IMR-90 (cell line): ENCODE measurements at regions not wholly inside any gene's neighbourhood (a gene's known extent, or its start where the extent isn't known, plus 50 kb on each side); places are given as distances from the start of the nearest gene placed in this dataset.

Experiments used
- ATAC-seq: fragments of 200-7000 bp; cut with Tn5 transposase; 2 replicates; pipeline ENCODE4 v1.9.1; 2020; ENCODE audit warnings: low read depth, mild to moderate bottlenecking, moderate library complexity
- BruUV-seq: library from RNA; stranded (reverse); fragments of 400-500 nt; replicated peaks from 2 replicates; lab custom pipeline; 2021; lab: Mats Ljungman, UMichigan
- CTCF ChIA-PET: fragments of 300-600 bp; formaldehyde crosslinking; extraction: SDS; loops from one replicate; lab custom pipeline; 2021; ENCODE audit warnings: antibody characterized with exemption; lab: Yijun Ruan, JAX
- POLR2A ChIA-PET: fragments of 300-600 bp; sonication (Branson Sonifier 250); formaldehyde crosslinking; loops from one replicate; lab custom pipeline; 2022; ENCODE audit warnings: antibody characterized with exemption; ENCODE audit not compliant: unreplicated experiment; lab: Charles Lee
- DNase-seq: peaks from one replicate; pipeline ENCODE4 v3.0.0; 2013
- H2AFZ ChIP-seq: replicated peaks from 2 replicates; pipeline ENCODE3; 2013; ENCODE audit warnings: low read length, mild to moderate bottlenecking; ENCODE audit not compliant: poor library complexity
- H2AK5ac ChIP-seq: 2 replicates; pipeline ENCODE4 v1.6.1; 2013; ENCODE audit warnings: low read depth, low read length, inconsistent platforms
- H2AK9ac ChIP-seq: replicated peaks from 2 replicates; pipeline ENCODE3; 2013; ENCODE audit warnings: mild to moderate bottlenecking, low read depth, low read length, moderate library complexity; ENCODE audit not compliant: poor library complexity
- H2BK120ac ChIP-seq: 2 replicates; pipeline ENCODE4 v1.6.1; 2013; ENCODE audit warnings: low read depth, low read length, inconsistent platforms
- H2BK15ac ChIP-seq: 3 replicates; pipeline ENCODE4 v1.6.1; 2013; ENCODE audit warnings: low read depth, low read length, inconsistent platforms
- H2BK20ac ChIP-seq: 2 replicates; pipeline ENCODE4 v1.6.1; 2013; ENCODE audit warnings: low read depth, mild to moderate bottlenecking, inconsistent platforms, low read length, moderate library complexity
- H2BK5ac ChIP-seq: 2 replicates; pipeline ENCODE4 v1.6.1; 2013; ENCODE audit warnings: mild to moderate bottlenecking, low read depth, low read length, inconsistent platforms; ENCODE audit not compliant: poor library complexity, severe bottlenecking
- H3K14ac ChIP-seq: replicated peaks from 2 replicates; pipeline ENCODE4 v1.6.1; 2013; ENCODE audit warnings: low read depth, low read length, inconsistent platforms
- H3K18ac ChIP-seq: 2 replicates; pipeline ENCODE4 v1.6.1; 2013; ENCODE audit warnings: low read depth, low read length, control low read depth
- H3K23ac ChIP-seq: 2 replicates; pipeline ENCODE4 v1.6.1; 2013; ENCODE audit warnings: low read depth, low read length, inconsistent platforms
- H3K27ac ChIP-seq: 2 replicates; pipeline ENCODE4 v1.5.1; 2013; ENCODE audit warnings: mild to moderate bottlenecking, control low read depth, low read length; ENCODE audit not compliant: insufficient read depth
- H3K27me3 ChIP-seq: 2 replicates; pipeline ENCODE4 v1.6.1; 2013; ENCODE audit warnings: low read length; ENCODE audit not compliant: control insufficient read depth, insufficient read depth
- H3K36me3 ChIP-seq: 2 replicates; pipeline ENCODE4 v1.6.1; 2013; ENCODE audit warnings: low read length, mixed read lengths; ENCODE audit not compliant: control insufficient read depth, insufficient read depth
- H3K4ac ChIP-seq: 2 replicates; pipeline ENCODE4 v1.6.1; 2013; ENCODE audit warnings: low read depth, low read length, inconsistent platforms
- H3K4me1 ChIP-seq: 2 replicates; pipeline ENCODE4 v1.6.1; 2013; ENCODE audit warnings: low read length, mixed read lengths; ENCODE audit not compliant: control insufficient read depth, insufficient read depth
- H3K4me2 ChIP-seq: 2 replicates; pipeline ENCODE4 v1.6.1; 2013; ENCODE audit warnings: low read depth, mild to moderate bottlenecking, control low read depth, low read length, moderate library complexity
- H3K4me3 ChIP-seq: 2 replicates; pipeline ENCODE4 v1.5.1; 2013; ENCODE audit warnings: low read depth, mild to moderate bottlenecking, control low read depth, low read length, moderate library complexity; ENCODE audit not compliant: insufficient read depth
- H3K56ac ChIP-seq: 2 replicates; pipeline ENCODE4 v1.6.1; 2013; ENCODE audit warnings: low read length, inconsistent platforms; ENCODE audit not compliant: insufficient read depth; ENCODE audit errors: extremely low read depth
- H3K79me1 ChIP-seq, 2 experiments: 2 replicates each; pipeline ENCODE4 v1.6.1; 2013; ENCODE audit warnings: low read length in 2 of 2, inconsistent platforms in 1 of 2, low read depth in 1 of 2
- H3K9ac ChIP-seq: 2 replicates; pipeline ENCODE4 v1.6.1; 2013; ENCODE audit warnings: low read depth, low read length, control low read depth
- H3K9me1 ChIP-seq: 2 replicates; pipeline ENCODE4 v1.6.1; 2013; ENCODE audit warnings: low read length, inconsistent platforms; ENCODE audit not compliant: insufficient read depth
- H3K9me3 ChIP-seq: 2 replicates; pipeline ENCODE4 v1.6.1; 2013; ENCODE audit warnings: low read length; ENCODE audit not compliant: control insufficient read depth, insufficient read depth
- H4K20me1 ChIP-seq: 2 replicates; pipeline ENCODE4 v1.6.1; 2013; ENCODE audit warnings: low read length, inconsistent platforms; ENCODE audit not compliant: insufficient read depth
- H4K5ac ChIP-seq: 2 replicates; pipeline ENCODE4 v1.6.1; 2013; ENCODE audit warnings: mild to moderate bottlenecking, low read depth, low read length, control low read depth
- H4K8ac ChIP-seq, 2 experiments: 2 replicates each; pipeline ENCODE4 v1.6.1; 2013; ENCODE audit warnings: low read depth in 2 of 2, low read length in 2 of 2, control low read depth in 1 of 2, inconsistent platforms in 1 of 2
- H4K91ac ChIP-seq: 2 replicates; pipeline ENCODE4 v1.6.1; 2013; ENCODE audit warnings: low read depth, low read length, inconsistent platforms; ENCODE audit not compliant: insufficient read depth
- MAFK ChIP-seq: IDR thresholded peaks from 2 replicates; pipeline ENCODE4 v1.6.1; 2012; ENCODE audit warnings: low read depth, low read length, improper control_type of control experiment
- NFE2L2 ChIP-seq: fragments of 150-350 bp; IDR thresholded peaks from 2 replicates; pipeline ENCODE4 v1.6.1; 2016; ENCODE audit warnings: low read depth, mild to moderate bottlenecking, low read length
- WGBS, 2 experiments: methylation state at CpG; one replicate each; pipeline versions ENCODE4 v1.1.5 to v1.1.7; 2013; ENCODE audit warnings: missing lambda C conversion rate in 2 of 2; ENCODE audit not compliant: insufficient read length in 1 of 2; ENCODE audit errors: extremely low coverage in 2 of 2; 5-methylcytosine and 5-hydroxymethylcytosine counted together
- dilution Hi-C: fragments of 300-500 bp; cut with HindIII; formaldehyde crosslinking; loops from one replicate; pipeline ENCODE4 v1.14.3; 2018; ENCODE audit warnings: low sequenced_read_pairs; ENCODE audit not compliant: unreplicated experiment
- in situ Hi-C: fragments of 300-500 bp; cut with MboI; formaldehyde crosslinking; loops from 3 replicates; pipeline ENCODE4 v1.14.3; 2019; ENCODE audit warnings: low sequenced_read_pairs, inconsistent platforms, mixed read lengths
- intact Hi-C: fragments of 100-400 bp; cut with micrococcal nuclease; formaldehyde crosslinking; loops from 2 replicates; pipeline ENCODE4 v1.10.0; 2022

DNA sequence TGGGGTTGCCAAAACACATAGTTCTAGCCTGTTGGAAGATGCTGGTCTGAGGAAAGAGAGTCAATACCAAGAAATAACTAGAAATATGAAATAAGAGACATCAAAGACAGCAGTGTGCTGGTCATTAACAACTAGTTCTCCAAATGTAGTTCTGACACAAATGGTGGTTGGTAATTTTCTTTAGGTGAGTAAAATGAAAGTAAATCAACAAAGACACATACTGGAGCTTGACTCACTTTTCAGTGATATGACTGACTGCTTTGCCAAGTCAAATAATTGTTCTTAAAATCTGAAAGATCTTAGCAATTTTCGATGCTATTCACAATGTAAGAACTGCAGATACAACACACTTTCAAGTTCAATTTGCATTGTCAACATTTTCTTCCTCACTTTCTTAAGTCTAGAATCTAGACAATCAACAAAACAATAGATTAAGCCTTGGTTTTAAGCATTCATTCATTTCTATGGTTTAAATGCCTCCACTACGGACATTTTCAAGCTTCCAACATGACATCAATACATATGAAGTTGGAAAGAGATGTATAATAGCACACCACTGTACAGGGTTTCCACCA lies 166.8 kb upstream of the MAP3K1 start:
- H3K27ac ChIP-seq = no peak overlapping the region
- CTCF ChIA-PET = interaction anchor here (1.4 kb wide), 1 partner anchor 378 kb away, joined by 3 read pairs; no protein-coding TSS in a partner anchor
- no peaks in the 10 kb centered on the region for H4K20me1 ChIP-seq
- H2AK9ac ChIP-seq = no peak overlapping the region
- no peak overlapping the region for H3K14ac ChIP-seq
- H3K23ac ChIP-seq = no peak overlapping the region
- no TSS peak for BruUV-seq
- H3K9me1 ChIP-seq = peaks cover 5% of the 10 kb centered on the region; the same call in 1 of the 2 replicates
- H3K36me3 ChIP-seq = no peaks in the 10 kb centered on the region
- no peak overlapping the region for H2BK15ac ChIP-seq
- DNase-seq (no peak), ATAC-seq (no peak)
- intact Hi-C loops = no loop called here
- no peak overlapping the region for H2AFZ ChIP-seq
- no peak overlapping the region for H3K18ac ChIP-seq
- H4K91ac ChIP-seq = no peak overlapping the region
- no peaks in the 10 kb centered on the region for H3K4me1 ChIP-seq
- 100% methylated on average over 1 of the region's 2 CpGs; no CpG with 5 or more reads in 1 of the 2 experiments for WGBS, 2 experiments
- no peak overlapping the region for H4K5ac ChIP-seq
- peaks cover 14% of the 10 kb centered on the region for H3K27me3 ChIP-seq
- H2BK5ac ChIP-seq = no peak overlapping the region
- in situ Hi-C loops = no loop called here
- no peak overlapping the region for H3K4ac ChIP-seq
- TF ChIP-seq NFE2L2 (no peak), MAFK (peak; percentile 39; the same call in 1 of the 2 replicates)
- no peak overlapping the region for H3K4me3 ChIP-seq
- H3K79me1 ChIP-seq = no peaks in the 10 kb centered on the region
- no peak overlapping the region for H2BK20ac ChIP-seq
- dilution Hi-C loops = no loop called here
- H2AK5ac ChIP-seq = no peak overlapping the region
- H3K56ac ChIP-seq = no peak overlapping the region
- no peaks in the 10 kb centered on the region for H3K9me3 ChIP-seq
- no peak overlapping the region for H4K8ac ChIP-seq
- H3K4me2 ChIP-seq = no peak overlapping the region
- POLR2A ChIA-PET = no interaction called here
- H3K9ac ChIP-seq = no peak overlapping the region
- no peak overlapping the region for H2BK120ac ChIP-seq
